OCI-LY1 (cell line): ENCODE measurements at regions not wholly inside any gene's neighbourhood (a gene's known extent, or its start where the extent isn't known, plus 50 kb on each side); places are given as distances from the start of the nearest gene placed in this dataset.

Experiments
- CTCF ChIP-seq: fragments of 200-600 bp; sonication (generic), shearing (Covaris generic); IDR thresholded peaks from 2 replicates; pipeline ENCODE4 v1.5.1; 2017; ENCODE audit warnings: mild to moderate bottlenecking, antibody characterized with exemption, low read length, moderate library complexity, mixed read lengths
- EZH2 ChIP-seq: fragments of 200-600 bp; sonication (generic), shearing (Covaris generic); IDR thresholded peaks from 2 replicates; pipeline ENCODE4 v1.8.0; 2017; ENCODE audit warnings: borderline replicate concordance, mixed run types, mild to moderate bottlenecking, antibody characterized with exemption, low read length, moderate library complexity, mixed read lengths

DNA sequence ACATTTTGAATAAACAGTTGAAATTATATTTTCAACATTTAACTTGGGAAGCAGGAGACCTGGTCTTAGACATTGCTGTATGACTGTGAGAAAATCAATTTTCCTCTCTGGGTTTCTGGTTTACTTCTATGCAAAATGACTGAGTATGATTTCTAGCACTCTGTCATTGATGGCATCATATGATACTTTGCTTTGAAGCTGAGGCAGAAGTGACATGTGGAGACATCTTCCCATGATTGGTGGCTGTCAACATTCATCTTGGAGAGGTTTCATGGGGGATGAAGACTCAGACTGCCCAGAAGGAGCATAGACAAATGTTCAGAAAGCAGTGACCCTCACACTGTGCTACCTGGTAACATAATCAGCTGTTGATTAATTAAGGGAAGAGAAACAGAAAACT, 477.9 kb downstream of the PDCD6IP start:
- TF ChIP-seq EZH2 (no peak), CTCF (no peak)
